Stimulated activated CD4-positive, alpha-beta T cell treated with anti-CD3 and anti-CD28 coated beads, Interleukin-1b, Interleukin-23, amount 100 ng/mL, for 24 hours (primary cell): ENCODE measurements at regions not wholly inside any gene's neighbourhood (a gene's known extent, or its start where the extent isn't known, plus 50 kb on each side); places are given as distances from the start of the nearest gene placed in this dataset.
"Not testable (repeated sequence)": the region's sequence is repeated elsewhere in the genome, so short reads cannot be mapped to it uniquely, and the experiment has no call there.

ENCODE experiments used
- DNase-seq, 4 experiments: peaks; one replicate each; pipeline ENCODE4 v3.0.0-alpha.2; 2020; ENCODE audit warnings: low read depth in 4 of 4, low spot score in 1 of 4

DNA sequence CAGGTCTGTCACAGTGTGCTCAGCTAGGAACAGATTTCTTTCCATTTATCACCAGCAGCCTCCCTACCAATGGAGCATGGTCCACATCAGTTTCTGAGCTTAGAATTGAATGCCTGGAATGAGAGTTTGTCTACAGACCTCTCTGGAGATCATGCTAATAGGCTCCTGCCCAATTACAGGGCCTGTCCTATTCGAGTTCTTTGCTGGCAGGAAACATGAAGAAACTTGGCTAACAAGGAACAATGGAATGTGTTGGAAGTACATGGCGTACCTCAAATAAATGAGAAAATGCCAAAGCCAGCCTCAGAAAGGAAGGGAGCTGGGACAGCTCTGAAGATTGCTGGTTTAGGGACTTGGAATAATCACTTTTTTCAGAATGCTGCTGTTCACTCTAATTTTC, 186.0 kb upstream of the AKR1E2 start:
- no peak for DNase-seq

DNA sequence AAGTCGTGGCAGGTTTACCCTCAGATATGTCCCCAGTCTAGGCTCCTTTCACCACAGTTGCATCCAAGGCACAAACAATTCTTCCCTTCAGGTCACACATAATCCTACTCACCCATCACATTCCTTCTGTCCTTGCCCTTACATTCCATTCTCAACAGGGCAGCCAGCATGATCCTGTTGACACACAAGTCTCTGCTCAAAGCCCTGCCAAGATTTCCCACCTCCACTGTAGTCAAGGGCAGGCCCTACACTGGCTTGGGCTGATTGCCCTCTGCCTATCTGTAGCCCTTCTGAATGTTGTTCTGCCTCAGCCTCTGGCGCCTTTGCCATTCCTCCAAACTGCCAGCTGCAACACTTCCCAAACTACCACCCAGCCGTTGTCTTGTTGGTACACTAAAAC, 187.9 kb upstream of the AKR1E2 start:
- DNase-seq: no peak

DNA sequence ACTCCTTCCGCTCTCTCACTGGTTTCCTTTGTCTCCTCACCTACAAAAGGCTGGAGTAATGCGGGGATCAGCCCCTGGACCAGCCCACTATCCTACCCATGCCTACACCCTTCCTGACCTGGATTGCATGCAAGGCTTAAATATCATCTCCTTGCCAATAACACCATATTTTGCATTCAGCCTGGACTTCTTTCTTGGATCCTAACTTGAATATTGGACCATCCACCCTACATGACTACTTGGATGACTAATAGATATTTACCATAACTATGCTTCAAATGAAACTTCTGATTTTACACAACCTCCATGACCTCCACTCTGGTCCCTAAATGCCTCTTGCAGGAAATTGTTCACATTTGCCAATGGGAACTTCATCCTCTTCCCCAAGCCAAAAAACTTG, 188.3 kb upstream of the AKR1E2 start:
- DNase-seq: no peak

DNA sequence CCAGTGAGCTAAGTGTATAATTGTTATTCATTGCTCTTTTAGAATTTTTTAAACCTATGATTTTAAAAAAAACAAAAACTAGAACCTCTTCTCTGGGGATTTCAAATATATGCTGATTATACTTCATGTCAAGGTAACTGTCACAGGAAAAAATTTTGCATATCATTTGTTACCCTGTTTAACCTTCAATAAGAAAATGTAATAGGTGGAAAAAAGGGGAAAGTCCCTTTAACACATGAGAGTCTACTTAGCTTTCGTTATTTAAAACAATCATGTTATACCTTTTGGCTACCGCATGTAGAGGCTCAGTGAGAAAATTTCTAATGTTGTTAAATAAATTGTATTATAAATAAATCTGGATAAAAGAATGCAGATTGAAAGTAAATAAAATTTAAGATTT, 190.1 kb upstream of the AKR1E2 start:
- no peak for DNase-seq

DNA sequence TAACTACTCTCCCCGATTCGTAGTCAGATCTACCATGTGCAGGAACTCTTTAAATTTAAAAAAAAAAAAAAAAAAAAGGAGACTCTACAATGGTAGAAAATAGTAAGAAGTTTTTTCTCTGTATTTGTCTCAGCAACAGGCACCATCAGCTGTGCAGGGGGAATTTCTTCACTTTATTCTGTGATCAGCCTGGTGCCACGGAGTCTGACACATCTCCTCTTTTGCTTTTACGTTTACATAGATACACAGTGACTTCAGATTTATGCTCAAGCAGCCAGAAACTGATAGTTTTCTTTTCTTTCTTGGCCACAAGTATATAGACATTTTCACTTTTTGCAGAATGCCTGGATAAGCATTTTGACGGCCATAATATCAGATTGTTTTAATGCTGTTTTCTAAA, 190.6 kb upstream of the AKR1E2 start:
- no peak for DNase-seq

DNA sequence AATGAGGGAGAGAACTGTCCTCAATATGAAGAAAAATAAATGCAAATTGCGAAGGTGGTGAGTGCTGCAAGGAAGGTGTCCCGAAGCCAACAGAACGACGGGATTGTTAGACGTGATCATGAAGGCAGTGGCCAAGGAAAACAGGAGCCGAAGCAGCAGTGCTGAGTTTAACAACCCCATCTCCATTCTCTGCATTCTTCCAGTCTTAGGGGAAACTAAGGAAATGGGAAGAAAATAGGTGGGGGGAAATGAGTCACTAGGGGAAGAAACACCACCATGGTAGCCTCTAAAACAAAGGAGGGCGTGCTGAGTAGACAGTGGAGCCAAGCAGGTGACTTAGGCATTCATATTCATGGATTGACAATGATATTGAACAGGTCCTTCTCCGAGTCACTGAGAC, 192.2 kb upstream of the AKR1E2 start:
- no peak for DNase-seq

DNA sequence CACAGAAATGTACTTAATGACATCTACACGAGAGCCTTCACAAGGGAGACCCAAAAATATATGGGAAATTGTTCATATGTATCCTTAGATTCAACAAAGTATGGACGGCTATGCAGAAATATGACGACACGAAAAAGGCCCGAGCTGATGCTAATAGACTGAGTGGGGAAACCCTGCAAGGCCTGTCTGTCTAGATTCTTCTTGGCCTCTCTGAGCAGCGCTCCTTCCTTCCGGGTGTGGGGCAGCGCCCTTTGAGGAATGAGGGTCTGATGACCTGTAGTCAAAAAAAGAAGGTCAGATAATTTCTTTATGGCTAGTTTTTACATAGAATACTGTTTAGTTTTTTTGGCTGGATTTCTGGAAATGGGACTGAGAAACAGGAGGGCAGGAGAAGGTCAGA, 192.8 kb upstream of the AKR1E2 start:
- no peak for DNase-seq

DNA sequence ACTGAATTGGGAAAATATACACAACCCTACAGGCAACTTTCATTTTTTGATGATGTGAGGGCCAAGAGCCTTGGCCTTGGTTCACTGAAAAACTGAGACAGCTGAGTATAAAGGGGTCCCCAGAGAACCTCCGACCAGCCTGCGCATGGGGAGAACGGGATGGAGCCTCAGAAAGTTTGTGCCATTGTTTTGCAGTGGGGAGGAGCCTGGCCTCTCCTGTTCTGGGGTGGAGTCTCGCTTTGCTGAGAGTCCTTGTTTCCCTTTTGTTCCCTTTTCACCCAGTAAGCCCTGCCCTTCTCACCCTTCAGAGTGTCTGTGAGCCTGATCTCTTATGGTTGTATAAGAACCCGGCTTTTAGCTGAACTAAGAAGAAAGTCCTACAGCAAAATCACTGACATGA, 193.2 kb upstream of the AKR1E2 start:
- DNase-seq: no peak

DNA sequence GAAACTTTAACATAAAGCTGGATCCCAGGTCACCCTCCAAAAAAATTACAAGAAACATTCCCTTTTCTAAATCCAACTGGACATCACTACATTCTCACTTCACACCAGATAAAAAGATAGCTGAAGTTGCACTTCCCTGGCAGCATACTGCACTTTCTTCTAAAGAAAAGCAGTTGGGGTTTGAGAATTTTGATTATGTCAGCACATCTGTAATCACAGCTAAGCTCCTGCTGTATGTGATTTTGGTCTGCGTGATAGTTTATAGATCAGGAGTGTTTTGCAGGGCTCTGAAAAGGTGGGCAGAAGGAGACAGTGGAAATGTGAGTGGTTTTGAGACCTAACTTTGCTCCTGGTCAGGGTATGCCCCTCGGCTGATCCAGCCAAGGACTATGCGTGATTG, 199.1 kb upstream of the AKR1E2 start:
- no peak for DNase-seq

DNA sequence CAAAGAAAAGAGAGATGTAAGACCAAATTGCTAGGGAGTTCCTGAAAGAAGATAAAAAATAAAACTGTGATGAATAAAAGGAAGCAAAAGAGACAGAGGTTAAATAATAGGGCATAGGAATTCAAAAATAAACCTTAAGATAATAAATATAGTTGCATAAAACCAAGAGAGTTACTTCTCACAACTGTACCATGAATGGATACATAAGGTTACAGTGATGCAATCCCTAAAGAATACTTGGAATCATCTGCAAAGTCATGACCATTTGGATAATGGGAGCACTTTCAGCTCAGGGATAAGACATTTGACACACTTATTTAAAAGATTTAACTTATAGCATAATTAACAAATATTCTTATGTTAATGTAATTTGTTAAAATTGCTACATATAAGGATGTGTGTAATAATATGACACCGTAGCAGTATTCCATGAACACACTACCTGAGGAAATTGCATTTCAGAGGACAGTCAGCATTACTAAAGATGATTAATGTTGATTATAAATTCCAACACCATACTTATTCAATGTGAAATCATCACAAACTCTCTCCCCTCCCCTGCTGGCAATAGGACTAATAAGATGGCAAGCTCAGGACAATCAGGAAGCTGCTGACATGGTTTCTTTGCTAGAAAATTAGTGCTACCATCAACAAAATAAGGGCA, 202.1 kb upstream of the AKR1E2 start:
- no peak for DNase-seq

DNA sequence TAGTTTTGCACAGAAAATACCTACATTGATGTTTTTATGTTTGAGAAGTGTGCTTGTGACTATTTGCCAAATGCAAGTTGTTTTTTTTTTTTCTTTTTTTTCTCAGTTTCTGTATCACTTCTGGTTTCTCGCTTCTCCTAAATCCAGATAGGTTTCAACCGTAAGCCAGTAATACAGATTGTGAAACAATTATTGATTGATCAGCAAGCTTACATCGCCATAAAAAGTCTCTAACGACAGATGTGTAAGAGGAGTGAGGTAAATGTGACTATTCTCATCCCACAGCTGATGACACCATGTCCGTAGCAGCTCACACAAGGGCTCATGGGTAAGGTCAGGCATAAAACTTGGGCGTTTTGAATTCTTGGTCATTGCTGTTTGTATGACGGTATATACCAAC, 202.8 kb upstream of the AKR1E2 start:
- no peak for DNase-seq

DNA sequence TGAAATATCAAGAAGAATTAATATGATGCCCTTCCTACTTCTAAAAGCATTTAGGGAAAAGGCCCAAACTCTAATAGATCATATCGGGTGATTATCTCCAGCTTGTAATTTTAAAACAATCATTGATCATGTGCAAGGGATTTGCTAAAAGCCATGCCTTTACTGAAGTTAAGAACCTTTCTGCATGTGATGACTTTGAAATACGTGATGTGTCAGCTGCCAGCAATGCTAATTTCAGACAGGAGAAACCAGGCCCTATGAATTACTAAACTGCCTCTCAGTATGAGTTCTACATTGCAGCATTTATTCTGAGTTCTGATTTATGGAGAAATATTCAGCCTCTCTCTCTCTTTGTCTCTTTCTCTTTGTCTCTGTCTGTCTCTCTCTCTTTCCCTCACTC, 203.6 kb upstream of the AKR1E2 start:
- no peak for DNase-seq

DNA sequence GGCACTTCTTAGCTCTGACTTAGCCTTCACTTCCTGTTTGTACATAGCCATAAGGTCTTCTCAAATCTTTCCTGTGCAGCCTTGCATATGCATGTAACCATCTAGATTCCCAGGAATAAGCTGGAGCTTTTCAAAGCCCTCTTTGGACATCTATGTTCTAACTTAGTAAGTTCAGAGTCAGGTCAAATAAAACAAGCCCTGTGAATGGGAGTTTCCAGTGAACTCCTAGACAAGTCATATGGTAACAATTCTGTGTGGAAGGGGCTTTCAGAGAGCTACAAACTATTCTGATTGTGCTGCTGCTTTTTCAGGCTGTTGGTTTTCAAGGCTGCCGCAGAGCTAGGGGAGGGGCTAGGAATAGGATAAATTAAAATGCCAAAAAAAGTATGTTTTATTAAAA, 208.4 kb upstream of the AKR1E2 start:
- DNase-seq: no peak

DNA sequence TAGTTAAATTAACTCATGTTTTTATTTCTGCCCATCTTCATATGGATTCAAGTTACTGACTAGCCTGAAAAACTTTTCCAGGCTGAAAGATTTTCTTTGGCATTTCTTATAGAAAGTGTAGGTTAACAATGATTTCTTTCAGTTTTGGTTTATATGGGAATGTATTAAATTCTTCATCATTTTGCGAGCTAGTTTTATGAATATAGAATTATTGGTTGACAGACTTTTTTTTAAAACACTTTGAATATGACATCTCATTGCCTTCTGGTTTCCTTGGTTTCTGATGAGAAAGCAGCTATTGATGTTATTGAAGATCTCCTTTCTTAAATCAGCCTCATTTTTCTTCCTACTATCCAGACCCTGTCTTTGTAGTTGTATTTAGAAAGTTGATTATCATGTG, 211.0 kb upstream of the AKR1E2 start:
- DNase-seq: no peak

DNA sequence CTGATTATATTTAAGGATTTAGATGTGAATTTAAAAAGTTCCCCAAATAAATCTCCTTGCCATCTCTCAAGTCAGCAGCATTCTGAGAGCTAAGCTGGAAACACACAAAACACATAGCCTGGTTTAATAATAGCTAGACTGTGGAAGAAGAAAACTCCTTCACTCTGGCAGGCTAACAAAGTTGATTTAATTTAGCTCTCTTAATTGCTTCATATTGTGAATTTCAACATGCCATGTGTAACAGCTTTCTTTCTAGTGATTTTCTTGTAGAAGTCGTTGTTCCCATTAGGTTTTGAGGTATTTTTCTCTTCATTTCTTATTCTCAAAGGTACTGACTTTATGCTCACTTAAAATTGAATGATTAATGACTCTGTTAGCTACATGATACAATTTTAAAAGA, 216.8 kb upstream of the AKR1E2 start:
- DNase-seq: no peak

DNA sequence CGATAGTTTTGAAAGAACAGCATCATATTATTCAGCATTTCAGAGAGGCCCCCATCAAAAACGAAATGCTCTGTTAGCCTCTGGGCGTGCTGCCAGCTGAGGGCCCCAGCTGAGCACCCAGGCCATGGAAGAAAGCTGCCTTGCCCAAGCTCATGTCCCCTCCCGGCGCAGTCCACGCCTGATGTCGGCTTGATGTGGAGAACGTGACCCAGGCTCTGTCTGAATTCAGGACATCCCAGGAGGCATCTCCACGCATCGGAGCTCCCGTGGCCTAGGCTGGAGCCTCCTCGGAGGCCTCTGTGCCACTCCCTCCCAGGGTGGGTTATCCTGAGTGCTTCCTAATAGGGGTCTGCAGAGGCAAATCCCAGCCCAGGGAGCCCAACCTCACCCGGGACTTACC, 218.3 kb upstream of the AKR1E2 start:
- DNase-seq: no peak

DNA sequence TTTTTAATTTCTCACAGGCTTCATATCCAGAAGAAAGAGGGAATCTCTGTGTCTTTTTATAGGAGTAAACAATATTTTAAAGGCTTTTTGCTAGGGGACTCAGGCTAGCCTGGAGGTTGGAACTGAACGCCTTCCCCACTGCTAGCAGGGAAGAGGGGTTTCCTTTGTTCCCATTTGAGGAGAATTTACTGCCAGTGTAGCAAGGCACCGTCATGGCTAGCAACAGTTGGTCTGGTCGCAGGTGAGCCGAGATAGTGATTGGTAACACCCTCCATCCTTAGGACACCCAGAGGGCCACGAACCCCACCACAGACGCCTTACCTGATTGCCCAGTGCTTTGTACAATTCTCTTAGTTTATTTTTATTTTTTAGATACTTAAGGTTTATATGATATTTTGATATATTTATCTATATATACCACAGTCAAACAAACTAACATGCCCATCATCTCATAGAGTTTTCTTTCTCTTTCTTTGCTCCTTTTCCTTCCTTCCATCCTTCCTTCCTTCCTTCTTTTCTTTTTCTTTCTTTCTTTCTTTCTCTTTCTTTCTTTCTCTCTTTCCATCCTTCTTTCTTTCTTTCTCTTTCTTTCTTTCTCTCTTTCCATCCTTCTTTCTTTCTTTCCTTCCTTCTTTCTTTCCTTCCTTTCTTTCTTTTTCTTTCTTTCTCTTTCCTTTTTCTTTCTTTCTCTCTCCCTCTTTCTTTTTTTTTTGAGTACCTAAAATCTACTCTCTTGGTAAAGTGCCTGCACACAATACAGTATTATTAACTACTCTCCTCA, 219.0 kb upstream of the AKR1E2 start:
- no peak for DNase-seq

DNA sequence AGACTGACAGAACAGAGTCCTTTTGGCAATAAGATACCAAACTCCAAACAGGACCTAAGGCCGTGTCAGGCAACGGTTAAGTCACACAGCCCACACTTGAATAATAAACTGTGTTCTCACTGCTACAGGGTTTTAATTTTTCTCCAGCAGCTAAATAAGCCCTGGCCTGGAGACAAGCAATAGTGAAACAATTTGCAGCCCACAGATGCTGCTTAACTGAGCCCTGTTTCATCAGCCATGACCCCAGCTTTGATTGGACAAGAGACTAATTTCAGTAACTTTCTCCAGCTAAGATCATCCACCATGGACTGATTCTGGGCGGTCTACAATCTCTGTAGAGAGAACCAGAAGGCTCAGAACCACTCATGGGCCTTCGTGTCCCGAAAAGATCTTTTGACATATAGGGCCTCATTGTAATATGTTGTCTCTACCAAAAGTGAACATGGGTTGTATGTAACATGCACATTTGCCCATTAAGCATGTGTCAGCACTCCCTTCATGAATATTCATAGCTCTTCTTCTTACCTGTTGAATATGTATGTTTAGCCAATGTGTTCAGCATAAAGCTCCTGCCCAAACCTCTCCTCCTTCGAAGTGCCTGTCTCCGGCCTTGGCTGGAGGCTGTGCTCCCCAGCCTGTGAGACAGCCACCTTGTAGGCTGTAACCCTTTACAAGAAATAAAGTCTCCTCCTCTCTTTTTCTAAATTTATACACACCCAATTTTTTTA, 223.1 kb upstream of the AKR1E2 start:
- no peak for DNase-seq

DNA sequence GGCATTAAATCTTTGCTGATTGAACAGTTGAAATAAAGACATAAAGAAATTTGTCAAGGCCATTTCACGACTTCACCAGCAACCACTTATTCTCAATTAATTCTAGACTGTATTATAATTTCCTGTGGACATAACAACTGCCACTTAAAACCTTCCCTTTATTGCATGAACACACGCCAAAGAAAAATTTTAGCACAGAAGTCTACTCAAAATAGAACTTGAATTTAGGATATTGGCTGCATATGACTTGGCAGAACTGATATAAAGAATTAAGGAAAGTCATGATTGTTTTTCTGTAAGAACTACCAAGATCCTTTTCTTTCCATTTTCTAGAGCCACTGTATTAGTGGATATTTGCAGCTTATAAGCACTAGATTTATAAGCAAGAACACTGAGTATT, 226.5 kb upstream of the AKR1E2 start:
- DNase-seq: no peak

DNA sequence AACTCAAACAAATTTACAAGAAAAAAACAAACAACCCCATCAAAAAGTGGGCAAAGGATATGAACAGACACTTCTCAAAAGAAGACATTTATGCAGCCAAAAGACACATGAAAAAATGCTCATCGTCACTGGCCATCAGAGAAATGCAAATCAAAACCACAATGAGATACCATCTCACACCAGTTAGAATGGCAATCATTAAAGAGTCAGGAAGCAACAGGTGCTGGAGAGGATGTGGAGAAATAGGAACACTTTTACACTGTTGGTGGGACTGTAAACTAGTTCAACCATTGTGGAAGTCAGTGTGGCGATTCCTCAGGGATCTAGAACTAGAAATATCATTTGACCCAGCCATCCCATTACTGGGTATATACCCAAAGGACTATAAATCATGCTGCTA, 228.1 kb upstream of the AKR1E2 start:
- DNase-seq: not testable (repeated sequence)

DNA sequence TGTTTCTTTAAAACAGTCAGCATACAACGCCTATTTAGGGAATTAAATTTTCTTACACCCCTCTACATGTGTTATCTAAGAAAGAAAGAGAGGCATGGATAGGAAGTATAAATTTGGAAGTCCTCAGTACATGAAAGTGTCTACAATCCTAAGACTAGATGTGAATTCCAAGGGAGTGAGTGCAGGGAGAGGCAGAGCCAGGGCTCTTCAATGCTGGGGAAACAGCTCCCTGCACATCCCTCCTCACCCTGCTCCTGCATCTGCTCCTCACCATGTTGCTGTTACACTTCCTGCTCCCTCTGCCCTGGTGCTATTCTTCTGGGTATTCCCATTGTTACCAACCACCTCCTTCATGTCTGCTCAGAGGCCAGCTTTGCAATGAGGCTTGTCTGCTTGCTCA, 229.1 kb upstream of the AKR1E2 start:
- no peak for DNase-seq

DNA sequence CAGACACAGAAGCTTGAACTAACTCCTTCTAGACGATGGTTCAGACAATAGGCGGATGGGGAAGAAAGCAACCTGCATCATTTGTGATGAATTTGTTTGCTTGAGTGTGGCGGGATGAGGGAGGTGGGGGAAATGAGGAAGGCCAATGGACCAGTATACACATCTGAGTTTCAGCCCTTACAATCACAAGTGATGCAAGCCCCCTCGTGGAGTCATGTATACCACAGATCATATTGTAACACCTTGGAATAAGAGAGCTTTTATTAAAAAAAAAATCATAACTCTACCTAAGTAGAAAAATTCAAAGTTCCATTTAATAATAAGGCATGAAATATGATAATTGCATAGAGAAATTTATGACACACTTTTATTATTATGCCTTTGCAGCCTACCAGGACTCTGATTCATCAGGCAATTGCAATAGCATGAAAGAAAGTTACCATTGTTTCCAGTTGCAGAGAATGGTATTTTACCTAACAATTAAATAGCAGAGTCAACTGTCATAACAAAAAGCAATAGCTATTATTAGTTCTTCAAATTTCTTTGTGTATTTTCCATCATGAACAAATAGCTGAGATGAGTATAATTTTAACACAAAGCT, 230.2 kb upstream of the AKR1E2 start:
- DNase-seq: no peak
